Glutamatergic neuron (in vitro differentiated cells): ENCODE measurements at regions not wholly inside any gene's neighbourhood (a gene's known extent, or its start where the extent isn't known, plus 50 kb on each side); places are given as distances from the start of the nearest gene placed in this dataset.

Source experiments
- DNase-seq: peaks from one replicate; pipeline ENCODE4 v3.0.0; 2022
- H3K27ac Mint-ChIP-seq: one replicate; pipeline ENCODE4 v1.8.0; 2020; ENCODE audit warnings: mild to moderate bottlenecking, mixed read lengths, inconsistent platforms; ENCODE audit not compliant: unreplicated experiment
- H3K27me3 Mint-ChIP-seq: one replicate; pipeline ENCODE4 v1.8.0; 2020; ENCODE audit warnings: mild to moderate bottlenecking, moderate library complexity, mixed read lengths, inconsistent platforms; ENCODE audit not compliant: unreplicated experiment
- H3K36me3 Mint-ChIP-seq: one replicate; pipeline ENCODE4 v1.8.0; 2020; ENCODE audit warnings: mild to moderate bottlenecking, mixed read lengths, inconsistent platforms; ENCODE audit not compliant: unreplicated experiment
- H3K4me1 Mint-ChIP-seq: one replicate; pipeline ENCODE4 v1.8.0; 2020; ENCODE audit warnings: mild to moderate bottlenecking, low read depth, mixed read lengths, inconsistent platforms; ENCODE audit not compliant: unreplicated experiment
- H3K4me3 Mint-ChIP-seq: one replicate; pipeline ENCODE4 v1.8.0; 2020; ENCODE audit warnings: mild to moderate bottlenecking, mixed read lengths, inconsistent platforms; ENCODE audit not compliant: unreplicated experiment
- H3K9me3 Mint-ChIP-seq: one replicate; pipeline ENCODE4 v1.8.0; 2020; ENCODE audit warnings: mild to moderate bottlenecking, moderate library complexity, mixed read lengths, inconsistent platforms; ENCODE audit not compliant: unreplicated experiment
- CTCF ChIP-seq: fragments of 200-600 bp; sonication (generic); IDR thresholded peaks from one replicate; pipeline ENCODE4 v1.5.0; 2021; ENCODE audit not compliant: partially characterized antibody, unreplicated experiment

- H3K9me3 Mint-ChIP-seq = peaks cover 7% of the 10 kb centered on the region
- no peak overlapping the region for H3K4me3 Mint-ChIP-seq
- H3K36me3 Mint-ChIP-seq = no peaks in the 10 kb centered on the region
- no peak for TF ChIP-seq CTCF
- DNase-seq = no peak
- peaks cover 8% of the 10 kb centered on the region for H3K27me3 Mint-ChIP-seq
- peaks cover 17% of the 10 kb centered on the region for H3K4me1 Mint-ChIP-seq
- H3K27ac Mint-ChIP-seq = no peak overlapping the region
These were observed 290.8 kb upstream of the SRRM4 start for GRCh38 chr12:118690506-118690905.

GRCh38 chr12:118694128-118694775, 287.1 kb upstream of the SRRM4 start:
- H3K4me1 Mint-ChIP-seq = peaks cover 17% of the 10 kb centered on the region
- H3K27me3 Mint-ChIP-seq = peaks cover 8% of the 10 kb centered on the region
- peaks cover 7% of the 10 kb centered on the region for H3K9me3 Mint-ChIP-seq
- no peaks in the 10 kb centered on the region for H3K36me3 Mint-ChIP-seq
- TF ChIP-seq CTCF = no peak
- DNase-seq = no peak
- no peak overlapping the region for H3K27ac Mint-ChIP-seq
- no peak overlapping the region for H3K4me3 Mint-ChIP-seq

- Mint-ChIP-seq H3K4me3 (no peak overlapping the region), H3K27me3 (peaks cover 3% of the 10 kb centered on the region), H3K4me1 (no peaks in the 10 kb centered on the region), H3K27ac (no peak overlapping the region), H3K9me3 (peaks cover 3% of the 10 kb centered on the region), H3K36me3 (peaks cover 17% of the 10 kb centered on the region)
- TF ChIP-seq CTCF = no peak
- DNase-seq = no peak
These were observed 276.7 kb upstream of the SRRM4 start for GRCh38 chr12:118704527-118705241.

GRCh38 chr12:118706437-118706836, 274.9 kb upstream of the SRRM4 start:
- Mint-ChIP-seq H3K4me3 (no peak overlapping the region), H3K27me3 (peaks cover 3% of the 10 kb centered on the region), H3K27ac (no peak overlapping the region), H3K9me3 (peaks cover 3% of the 10 kb centered on the region), H3K4me1 (no peaks in the 10 kb centered on the region), H3K36me3 (peaks cover 17% of the 10 kb centered on the region)
- no peak for DNase-seq
- TF ChIP-seq CTCF = no peak

GRCh38 chr12:118709946-118710345, 271.4 kb upstream of the SRRM4 start:
- peaks cover 5% of the 10 kb centered on the region for H3K4me1 Mint-ChIP-seq
- no peak overlapping the region for H3K27ac Mint-ChIP-seq
- H3K9me3 Mint-ChIP-seq = peaks cover 3% of the 10 kb centered on the region
- no peak for DNase-seq
- peaks cover 17% of the 10 kb centered on the region for H3K36me3 Mint-ChIP-seq
- peaks cover 3% of the 10 kb centered on the region for H3K27me3 Mint-ChIP-seq
- no peak for TF ChIP-seq CTCF
- no peak overlapping the region for H3K4me3 Mint-ChIP-seq
